Endothelial cell of umbilical vein (primary cell): ENCODE measurements at regions not wholly inside any gene's neighbourhood (a gene's known extent, or its start where the extent isn't known, plus 50 kb on each side); places are given as distances from the start of the nearest gene placed in this dataset.

Experiments
- BruUV-seq: library from RNA; stranded (reverse); fragments of 400-500 nt; replicated peaks from 2 replicates; lab custom pipeline; 2021; lab: Mats Ljungman, UMichigan
- CTCF ChIA-PET: fragments of 300-600, 350-600 bp; sonication (Branson Sonifier 250); formaldehyde crosslinking; loops from one replicate; lab custom pipeline; 2021; ENCODE audit warnings: antibody characterized with exemption, inconsistent platforms; lab: Charles Lee
- POLR2A ChIA-PET: fragments of 300-600, 350-600 bp; sonication (Branson Sonifier 250); formaldehyde crosslinking; loops from one replicate; lab custom pipeline; 2021; ENCODE audit warnings: antibody characterized with exemption, inconsistent platforms; lab: Charles Lee
- DNase-seq: peaks from one replicate; pipeline ENCODE4 v3.0.0-alpha.2; 2011; ENCODE audit warnings: low read depth, low spot score
- FAIRE-seq: peaks from 2 replicates; lab custom pipeline; 2011; peaks lifted over from hg19 to GRCh38; lab: Jason Lieb, UNC
- H2AFZ ChIP-seq: 2 replicates; pipeline ENCODE4 v1.6.0; 2012; ENCODE audit warnings: low read depth, low read length, control low read depth, inconsistent platforms
- H3K27ac ChIP-seq: 2 replicates; pipeline ENCODE4 v1.5.1; 2011; ENCODE audit warnings: low read depth, mild to moderate bottlenecking, control low read depth, low read length, moderate library complexity; ENCODE audit not compliant: insufficient read depth
- H3K27me3 ChIP-seq, 2 experiments: 2 replicates each; pipeline versions ENCODE4 v1.6.0 to v1.6.1; 2011; ENCODE audit warnings: low read length in 2 of 2, mixed read lengths in 1 of 2; ENCODE audit not compliant: control insufficient read depth in 2 of 2, insufficient read depth in 2 of 2
- H3K36me3 ChIP-seq, 2 experiments: 2 replicates in 1 of 2; 3 replicates in 1 of 2; pipeline ENCODE4 v1.5.1; 2011; ENCODE audit warnings: low read length in 2 of 2, mild to moderate bottlenecking in 1 of 2, moderate library complexity in 1 of 2; ENCODE audit not compliant: control insufficient read depth in 2 of 2, insufficient read depth in 2 of 2; ENCODE audit errors: extremely low read depth in 1 of 2
- H3K4me1 ChIP-seq: 3 replicates; pipeline ENCODE4 v1.5.1; 2011; ENCODE audit warnings: mild to moderate bottlenecking, low read length; ENCODE audit not compliant: control insufficient read depth, insufficient read depth; ENCODE audit errors: extremely low read depth
- H3K4me2 ChIP-seq: 2 replicates; pipeline ENCODE4 v1.6.1; 2011; ENCODE audit warnings: low read length, control low read depth, mixed read lengths; ENCODE audit not compliant: insufficient read depth
- H3K4me3 ChIP-seq, 3 experiments: fragments of 200-600 bp in 1 of 3; sonication (generic), shearing (Covaris generic) in 1 of 3; replicated peaks in 1 of 3; 2 replicates each; pipeline ENCODE4 v1.5.1; 2011 to 2016; ENCODE audit warnings: control low read depth in 3 of 3, low read length in 3 of 3, mild to moderate bottlenecking in 2 of 3, inconsistent platforms in 1 of 3, low read depth in 1 of 3, moderate library complexity in 1 of 3; ENCODE audit not compliant: insufficient read depth in 1 of 3
- H3K79me2 ChIP-seq: 2 replicates; pipeline ENCODE4 v1.6.0; 2012; ENCODE audit warnings: low read length, inconsistent platforms; ENCODE audit not compliant: control insufficient read depth, insufficient read depth
- H3K9ac ChIP-seq: replicated peaks from 2 replicates; pipeline ENCODE3; 2011; ENCODE audit warnings: low read length, control low read depth; ENCODE audit not compliant: insufficient read depth; ENCODE audit errors: extremely low read depth
- H3K9me1 ChIP-seq: replicated peaks from 3 replicates; pipeline ENCODE4 v1.6.0; 2011; ENCODE audit warnings: mild to moderate bottlenecking, low read length; ENCODE audit not compliant: control insufficient read depth, insufficient read depth; ENCODE audit errors: extremely low read depth
- H3K9me3 ChIP-seq: replicated peaks from 2 replicates; pipeline ENCODE4 v1.5.1; 2012; ENCODE audit warnings: low read length, inconsistent platforms; ENCODE audit not compliant: control insufficient read depth, insufficient read depth
- H4K20me1 ChIP-seq: replicated peaks from 2 replicates; pipeline ENCODE3; 2011; ENCODE audit warnings: mild to moderate bottlenecking, low read length; ENCODE audit not compliant: control insufficient read depth, insufficient read depth; ENCODE audit errors: extremely low read depth
- EZH2 ChIP-seq: IDR thresholded peaks from 2 replicates; pipeline ENCODE4 v1.6.1; 2012; ENCODE audit warnings: borderline replicate concordance, low read depth, mild to moderate bottlenecking, moderate library complexity, low read length, inconsistent platforms; ENCODE audit not compliant: severe bottlenecking
- FOS ChIP-seq: IDR thresholded peaks from 2 replicates; pipeline ENCODE4 v1.6.1; 2011; ENCODE audit warnings: mild to moderate bottlenecking, low read length, moderate library complexity, borderline replicate concordance; ENCODE audit not compliant: insufficient read depth
- GATA2 ChIP-seq: IDR thresholded peaks from 2 replicates; pipeline ENCODE4 v1.7.0; 2011; ENCODE audit warnings: low read depth, mild to moderate bottlenecking, moderate library complexity, mixed read lengths, low read length; ENCODE audit not compliant: insufficient read length, insufficient read depth
- JUN ChIP-seq: IDR thresholded peaks from 2 replicates; pipeline ENCODE4 v1.6.1; 2011; ENCODE audit warnings: borderline replicate concordance, low read depth; ENCODE audit not compliant: insufficient read length, insufficient read depth
- MYC ChIP-seq: IDR thresholded peaks from one replicate; pipeline ENCODE4 v1.6.1; 2011; ENCODE audit warnings: mild to moderate bottlenecking, low read depth, low read length
- POLR2A ChIP-seq: IDR thresholded peaks from 2 replicates; pipeline ENCODE4 v1.6.1; 2012; ENCODE audit warnings: low read depth, mild to moderate bottlenecking, control low read depth, low read length
- POLR2AphosphoS5 ChIP-seq: IDR thresholded peaks from 2 replicates; pipeline ENCODE4 v1.6.1; 2012; ENCODE audit warnings: low read depth, mild to moderate bottlenecking, control low read depth, low read length, moderate library complexity; ENCODE audit not compliant: insufficient read depth
- dilution Hi-C: fragments of 300-500 bp; cut with MboI; formaldehyde crosslinking; loops from one replicate; pipeline ENCODE4 v1.15.0; 2019; ENCODE audit warnings: low sequenced_read_pairs; ENCODE audit not compliant: extremely low pct_ligation_motif_present
- intact Hi-C: fragments of 100-400 bp; cut with micrococcal nuclease; formaldehyde crosslinking; loops from one replicate; pipeline ENCODE4 v1.10.0; 2022
- TF ChIP-seq, protein P1 (sequence below): IDR thresholded peaks from 2 replicates; pipeline ENCODE4 v1.6.1; 2011; ENCODE audit not compliant: insufficient read depth, insufficient read length
- TF ChIP-seq, protein P2 (sequence below), 2 donors: IDR thresholded peaks; 1 replicate in 1 of 2; 2 replicates in 1 of 2; pipeline ENCODE4 v1.5.1; 2011; ENCODE audit warnings: low read length in 2 of 2, mild to moderate bottlenecking in 2 of 2, moderate library complexity in 2 of 2, control low read depth in 1 of 2, inconsistent platforms in 1 of 2, low read depth in 1 of 2; ENCODE audit not compliant: insufficient read depth in 1 of 2; ENCODE audit errors: extremely low read depth in 1 of 2

DNA sequence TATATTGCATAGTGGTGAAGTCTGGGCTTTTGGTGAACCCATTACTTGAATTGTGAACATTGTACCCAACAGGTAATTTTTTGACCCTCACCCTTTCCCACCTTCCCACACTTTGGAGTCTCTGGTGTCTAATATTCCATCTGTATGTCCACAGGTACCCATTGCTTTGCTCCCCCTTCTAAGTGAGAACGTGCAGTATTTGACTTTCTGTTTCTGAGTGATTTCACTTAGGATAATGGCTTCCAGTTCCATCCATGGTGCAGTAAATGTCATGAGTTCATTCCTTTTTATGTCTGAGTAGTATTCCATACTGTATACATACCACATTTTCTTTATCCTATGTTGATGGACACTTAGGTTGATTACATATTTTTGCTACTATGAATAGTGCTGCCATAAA, 91.5 kb upstream of the KIF5B start:
- H3K27ac ChIP-seq, result no peak overlapping the region
- DNase-seq, result no peak
- H3K4me1 ChIP-seq, result peaks cover 21% of the 10 kb centered on the region
- H3K9me3 ChIP-seq, result no peaks in the 10 kb centered on the region
- TF ChIP-seq MYC, result no peak
- TF ChIP-seq, protein P1, sequence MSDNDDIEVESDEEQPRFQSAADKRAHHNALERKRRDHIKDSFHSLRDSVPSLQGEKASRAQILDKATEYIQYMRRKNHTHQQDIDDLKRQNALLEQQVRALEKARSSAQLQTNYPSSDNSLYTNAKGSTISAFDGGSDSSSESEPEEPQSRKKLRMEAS, result no peak
- TF ChIP-seq FOS, result no peak
- TF ChIP-seq GATA2, result no peak
- no peak for TF ChIP-seq EZH2
- TF ChIP-seq POLR2A, result no peak
- TF ChIP-seq JUN, result no peak
- ChIA-PET CTCF (interaction anchor here (1.8 kb wide), 1 partner anchor 43 kb away, joined by 4 read pairs; no protein-coding TSS in a partner anchor), POLR2A (no interaction called here)
- H2AFZ ChIP-seq, result no peak overlapping the region
- H3K9me1 ChIP-seq, result no peaks in the 10 kb centered on the region
- no peaks in the 10 kb centered on the region for H3K27me3 ChIP-seq
- H3K4me3 ChIP-seq, result no peak overlapping the region
- no peaks in the 10 kb centered on the region for H4K20me1 ChIP-seq
- BruUV-seq, result no TSS peak
- no peak overlapping the region for H3K4me2 ChIP-seq
- FAIRE-seq, result no peak
- no peaks in the 10 kb centered on the region for H3K79me2 ChIP-seq
- intact Hi-C loops (loop anchor here (10.0 kb wide), 1 partner anchor 1217 kb away; no protein-coding TSS in a partner anchor), dilution Hi-C loops (no loop called here)
- no peaks in the 10 kb centered on the region for H3K36me3 ChIP-seq
- no peak overlapping the region for H3K9ac ChIP-seq

DNA sequence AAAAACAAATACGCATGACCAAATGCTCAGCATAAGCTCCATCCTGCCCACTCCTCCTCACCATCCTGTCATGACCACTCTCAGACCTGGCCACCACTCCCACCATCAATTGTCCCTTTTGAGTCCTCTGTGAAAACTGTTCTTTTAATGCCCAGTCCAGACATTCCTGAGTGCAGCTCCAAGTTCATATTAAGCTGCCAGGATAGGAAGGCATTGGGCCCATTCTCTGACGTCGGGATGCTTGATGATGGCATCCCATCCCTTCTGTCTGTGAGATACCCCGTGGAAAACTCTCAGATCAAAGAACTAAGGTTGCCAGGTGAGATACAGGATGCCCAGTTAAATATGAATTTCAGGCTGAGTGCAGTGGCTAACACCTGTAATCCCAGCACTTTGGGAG, 89.9 kb upstream of the KIF5B start:
- no peak overlapping the region for H3K27ac ChIP-seq
- H3K9me3 ChIP-seq, result no peaks in the 10 kb centered on the region
- H3K9me1 ChIP-seq, result no peaks in the 10 kb centered on the region
- no TSS peak for BruUV-seq
- H2AFZ ChIP-seq, result no peak overlapping the region
- H3K9ac ChIP-seq, result no peak overlapping the region
- FAIRE-seq (no peak), DNase-seq (no peak)
- H4K20me1 ChIP-seq, result no peaks in the 10 kb centered on the region
- TF ChIP-seq POLR2A, result no peak
- TF ChIP-seq JUN, result no peak
- TF ChIP-seq, protein P2, sequence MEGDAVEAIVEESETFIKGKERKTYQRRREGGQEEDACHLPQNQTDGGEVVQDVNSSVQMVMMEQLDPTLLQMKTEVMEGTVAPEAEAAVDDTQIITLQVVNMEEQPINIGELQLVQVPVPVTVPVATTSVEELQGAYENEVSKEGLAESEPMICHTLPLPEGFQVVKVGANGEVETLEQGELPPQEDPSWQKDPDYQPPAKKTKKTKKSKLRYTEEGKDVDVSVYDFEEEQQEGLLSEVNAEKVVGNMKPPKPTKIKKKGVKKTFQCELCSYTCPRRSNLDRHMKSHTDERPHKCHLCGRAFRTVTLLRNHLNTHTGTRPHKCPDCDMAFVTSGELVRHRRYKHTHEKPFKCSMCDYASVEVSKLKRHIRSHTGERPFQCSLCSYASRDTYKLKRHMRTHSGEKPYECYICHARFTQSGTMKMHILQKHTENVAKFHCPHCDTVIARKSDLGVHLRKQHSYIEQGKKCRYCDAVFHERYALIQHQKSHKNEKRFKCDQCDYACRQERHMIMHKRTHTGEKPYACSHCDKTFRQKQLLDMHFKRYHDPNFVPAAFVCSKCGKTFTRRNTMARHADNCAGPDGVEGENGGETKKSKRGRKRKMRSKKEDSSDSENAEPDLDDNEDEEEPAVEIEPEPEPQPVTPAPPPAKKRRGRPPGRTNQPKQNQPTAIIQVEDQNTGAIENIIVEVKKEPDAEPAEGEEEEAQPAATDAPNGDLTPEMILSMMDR (IDR thresholded peaks at IDR 0.05; ENCODE audit: extremely low read depth in 1 of 2, insufficient read depth in 1 of 2, low read depth in 1 of 2, low read length in 2 of 2), result no peak
- no peak for TF ChIP-seq EZH2
- TF ChIP-seq, protein P1, result no peak
- TF ChIP-seq MYC, result no peak
- TF ChIP-seq FOS, result no peak
- no peak for TF ChIP-seq GATA2
- no peak for TF ChIP-seq POLR2AphosphoS5
- intact Hi-C loops (loop anchor here (10.0 kb wide), 1 partner anchor 1219 kb away; no protein-coding TSS in a partner anchor), dilution Hi-C loops (no loop called here)
- no peaks in the 10 kb centered on the region for H3K79me2 ChIP-seq
- H3K4me3 ChIP-seq, result no peak overlapping the region
- H3K27me3 ChIP-seq, result no peaks in the 10 kb centered on the region
- H3K36me3 ChIP-seq, result no peaks in the 10 kb centered on the region
- H3K4me2 ChIP-seq, result no peak overlapping the region
- H3K4me1 ChIP-seq, result peaks cover 26% of the 10 kb centered on the region
- CTCF ChIA-PET, result no interaction called here
- POLR2A ChIA-PET, result no interaction called here
